ENCODE measurements at regions not wholly inside any gene's neighbourhood (a gene's known extent, or its start where the extent isn't known, plus 50 kb on each side); places are given as distances from the start of the nearest gene placed in this dataset.
"Not testable (repeated sequence)": the region's sequence is repeated elsewhere in the genome, so short reads cannot be mapped to it uniquely, and the experiment has no call there.

DNA sequence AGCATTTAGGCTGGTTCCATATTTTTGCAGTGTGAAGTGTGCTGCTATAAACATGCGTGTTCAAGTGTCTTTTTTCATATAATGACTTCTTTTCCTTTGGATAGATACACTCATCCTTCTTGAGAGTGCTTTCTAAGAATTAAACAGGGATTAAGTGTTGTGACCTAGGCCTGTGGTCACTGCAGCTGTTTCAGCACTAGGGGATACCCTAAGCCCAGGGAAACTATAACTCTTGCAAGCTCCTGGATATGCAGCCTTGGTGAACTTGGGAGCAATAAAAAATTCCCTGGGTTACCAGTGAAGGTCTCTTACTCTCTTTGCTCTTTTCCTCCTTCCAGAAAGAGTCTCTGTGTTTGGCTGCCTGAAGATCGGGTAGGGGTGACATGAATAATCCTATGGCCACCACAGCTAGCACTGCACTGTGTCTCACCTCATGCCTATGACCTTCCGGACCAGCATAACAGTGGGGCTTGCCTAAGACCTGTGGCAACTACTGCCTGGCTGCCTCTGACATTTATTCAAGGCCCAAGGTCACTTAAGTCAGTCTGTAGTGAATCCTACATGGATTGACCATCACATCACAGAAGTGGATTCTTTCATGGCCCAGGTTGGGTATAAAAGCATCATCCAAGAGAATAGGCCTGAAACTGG is 799.7 kb downstream of the DACH1 start:
- no peak for DNase-seq

DNA sequence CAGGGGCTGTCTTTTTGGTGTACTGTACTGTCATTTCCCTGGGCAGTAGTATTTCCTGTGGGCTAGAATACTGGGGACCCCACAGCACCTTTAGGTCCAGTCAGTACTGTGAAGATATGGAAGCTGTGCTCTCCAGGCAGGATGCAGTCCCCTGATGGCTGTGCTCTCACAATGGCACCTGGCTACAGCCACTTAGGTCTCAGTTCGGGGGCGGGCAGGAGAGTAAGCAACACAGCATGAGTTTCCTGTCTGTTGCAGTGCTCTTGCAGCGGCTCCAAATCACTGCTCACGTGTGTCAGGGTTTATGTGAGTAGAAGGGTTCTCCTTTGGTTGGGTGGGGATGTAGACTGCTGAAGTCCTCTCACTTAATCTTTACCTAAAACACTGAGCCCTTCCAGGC is 810.4 kb downstream of the DACH1 start:
- DNase-seq = no peak

DNA sequence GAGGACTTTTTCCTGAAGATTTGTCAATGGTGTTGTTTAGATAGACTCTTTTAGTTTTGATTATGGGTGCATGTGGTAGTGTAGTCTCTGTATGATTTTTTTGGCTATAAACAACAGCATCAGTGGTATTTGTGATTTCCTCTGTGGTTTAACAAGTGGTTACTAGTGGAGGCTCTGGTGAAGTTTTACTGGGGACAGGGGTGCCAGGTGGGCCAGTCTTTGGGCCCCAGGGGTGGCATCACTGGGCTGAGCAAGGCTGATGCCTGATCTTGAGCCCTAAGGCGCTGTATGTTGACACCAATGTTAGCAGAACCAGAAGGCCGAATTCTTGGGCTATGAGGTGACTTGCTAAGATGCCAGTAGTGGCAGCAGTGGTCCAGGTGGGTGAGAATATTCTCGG is 811.4 kb downstream of the DACH1 start:
- no peak for DNase-seq

DNA sequence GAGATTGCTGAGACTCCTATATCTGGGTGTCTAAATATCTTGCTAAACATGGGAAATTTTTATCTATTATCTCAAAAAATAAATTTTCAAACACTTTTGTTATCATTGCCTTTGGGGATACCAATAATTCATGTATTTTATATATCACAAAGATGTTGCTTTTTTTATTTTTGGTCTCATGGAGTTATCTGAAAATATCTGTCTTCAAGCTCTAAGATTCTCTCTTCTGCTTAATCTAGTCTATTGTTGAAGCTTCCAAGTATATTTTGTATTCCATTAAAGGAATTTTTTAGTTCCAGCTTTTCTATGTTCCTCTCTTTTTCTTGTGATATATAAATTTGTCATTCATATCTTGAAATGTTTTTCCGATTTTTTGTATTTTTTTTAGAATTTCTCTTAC is 812.0 kb downstream of the DACH1 start:
- no peak for DNase-seq

DNA sequence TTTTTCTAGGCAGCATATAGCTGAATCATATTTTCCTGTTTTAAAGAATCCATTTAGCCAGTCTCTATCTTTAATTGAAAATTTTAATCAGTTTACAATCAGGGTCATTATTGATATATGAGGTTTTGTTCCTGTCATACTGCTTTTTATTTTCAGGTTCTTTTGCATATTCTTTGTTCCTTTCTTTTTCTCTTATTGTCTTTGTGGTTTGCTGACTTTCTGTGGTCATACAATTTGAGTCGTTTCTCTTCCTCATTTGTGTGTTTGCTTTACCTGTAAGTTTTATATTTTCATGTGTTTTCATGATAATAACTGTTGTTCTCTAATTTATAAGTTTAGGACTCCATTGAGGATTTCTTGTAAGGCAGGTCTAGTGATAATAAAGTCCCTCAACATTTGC is 812.6 kb downstream of the DACH1 start:
- no peak for DNase-seq

DNA sequence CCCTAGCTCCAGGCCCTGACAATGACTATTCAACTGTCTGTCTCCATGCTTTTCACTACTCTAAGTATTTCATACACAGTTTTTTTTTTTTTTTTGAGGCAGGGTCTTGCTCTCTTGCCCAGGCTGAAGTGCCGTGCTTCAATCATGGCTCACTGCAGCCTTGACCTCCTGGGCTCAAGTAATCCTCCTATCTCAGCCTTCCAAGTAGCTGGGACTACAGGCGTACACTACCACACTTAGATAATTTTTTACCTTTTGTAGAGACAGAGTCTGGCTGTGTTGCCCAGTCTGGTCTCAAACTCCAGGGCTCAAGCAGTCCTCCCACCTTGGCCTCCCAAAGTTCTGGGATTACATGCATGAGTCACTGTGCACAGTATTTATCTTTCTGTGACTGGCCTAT is 815.4 kb downstream of the DACH1 start:
- DNase-seq = no peak

DNA sequence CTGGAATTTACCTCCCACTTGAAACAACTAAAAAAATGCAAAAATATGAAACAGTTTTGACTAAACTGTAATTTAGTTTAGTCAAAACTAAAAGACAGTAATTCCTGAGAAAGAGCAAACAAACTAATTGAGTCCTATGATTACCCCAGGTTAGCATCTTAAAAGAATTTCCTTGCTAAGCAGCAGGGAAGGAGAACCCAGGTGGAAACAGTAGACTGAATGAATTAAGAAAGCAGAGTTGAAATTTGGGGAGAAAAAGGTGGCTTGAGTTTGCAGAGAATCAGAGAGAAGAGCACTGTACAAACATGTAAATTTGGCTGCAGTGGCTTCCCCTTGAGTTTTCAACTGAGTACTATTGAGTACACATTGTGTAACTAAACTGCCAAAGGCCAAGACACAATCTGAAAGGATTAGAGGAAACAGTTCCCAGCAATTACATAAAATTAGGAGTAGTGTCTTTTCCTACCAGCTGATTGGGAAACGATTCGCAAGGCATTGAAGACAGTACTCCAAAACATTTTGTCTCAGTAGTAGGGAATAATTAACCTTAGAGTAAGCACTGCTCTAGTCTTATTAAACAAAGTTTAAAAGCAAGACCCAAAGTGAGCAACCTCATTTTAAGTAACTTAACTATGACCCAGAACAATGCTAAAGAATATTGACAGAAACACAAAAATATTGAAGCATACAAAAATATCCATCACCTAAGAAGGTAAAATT is 820.5 kb downstream of the DACH1 start:
- DNase-seq = no peak

DNA sequence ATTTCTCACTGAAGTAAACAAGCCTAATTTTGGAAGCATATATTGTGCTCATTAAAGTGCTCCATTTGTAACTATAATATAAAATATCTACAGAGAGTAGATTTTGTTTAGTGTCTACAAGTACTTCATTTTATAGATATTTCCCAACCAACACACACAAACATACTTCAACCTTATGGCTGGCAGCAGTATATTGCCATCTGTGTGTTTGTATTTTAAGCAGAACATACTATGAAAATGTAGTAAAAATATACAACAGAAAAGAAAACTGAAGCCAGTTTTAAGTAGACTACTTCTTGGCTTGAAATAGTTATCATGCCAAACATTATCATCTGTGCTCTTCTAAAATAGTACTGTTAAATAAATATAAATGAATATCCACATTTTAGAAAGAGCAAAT is 821.9 kb downstream of the DACH1 start:
- DNase-seq = no peak

DNA sequence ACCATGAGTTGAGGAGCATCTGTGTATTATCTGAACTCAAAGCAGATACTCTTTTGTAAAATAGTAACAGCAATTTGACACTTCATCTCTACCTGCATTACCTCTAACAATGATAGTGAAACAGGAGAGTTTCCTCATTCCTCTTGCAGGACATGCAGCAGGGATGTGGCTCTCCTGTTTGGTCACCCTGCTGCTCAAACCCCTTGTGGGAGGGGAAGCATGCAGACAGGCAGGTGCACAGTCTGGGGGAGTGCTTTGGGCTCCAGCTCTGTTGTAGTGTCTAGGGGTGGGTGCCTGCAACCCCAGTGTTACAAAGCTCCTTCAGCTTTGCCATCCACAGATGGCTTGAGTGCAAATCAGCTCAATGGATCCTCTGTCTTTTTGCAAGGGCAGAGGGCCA is 827.6 kb downstream of the DACH1 start:
- DNase-seq = no peak

DNA sequence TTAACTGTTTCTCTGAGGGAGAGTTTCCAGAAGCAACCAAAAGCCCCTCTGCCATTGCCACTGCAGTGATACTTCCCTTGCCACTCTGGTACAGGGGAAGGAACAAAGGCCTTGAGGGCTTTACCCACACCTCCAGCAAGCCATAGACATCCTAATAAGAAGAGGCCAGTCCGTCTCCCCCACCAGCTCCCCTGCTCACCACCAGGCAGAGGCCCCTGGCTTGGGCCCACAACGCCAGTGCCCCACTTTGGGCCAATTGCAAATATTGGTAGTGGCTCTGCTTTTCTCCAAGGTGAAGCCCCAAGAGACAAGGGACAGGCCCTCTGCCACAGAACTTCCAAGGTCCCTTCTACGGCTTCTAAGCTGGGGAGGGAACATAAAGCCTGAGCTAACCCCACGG is 833.0 kb downstream of the DACH1 start:
- DNase-seq = no peak

DNA sequence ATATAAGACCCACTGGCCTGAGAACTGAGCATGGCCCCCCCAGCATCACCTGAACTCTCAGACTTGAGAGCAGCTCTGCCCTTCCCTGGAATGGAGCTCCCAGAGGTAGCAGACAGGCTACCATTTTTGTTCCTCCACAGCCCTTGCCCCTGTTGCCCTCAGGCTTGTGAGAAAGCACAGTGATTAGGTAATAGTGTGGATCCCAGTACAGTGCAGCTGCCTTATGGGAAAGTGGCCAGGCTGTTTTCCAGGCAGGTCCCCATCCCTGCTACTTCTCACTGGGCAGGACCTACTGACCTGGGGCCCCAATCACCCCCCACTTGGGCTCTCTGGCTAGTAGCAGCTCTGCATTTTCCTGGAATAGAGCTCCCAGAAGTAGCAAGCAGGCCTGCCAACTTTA is 834.0 kb downstream of the DACH1 start:
- DNase-seq = no peak

DNA sequence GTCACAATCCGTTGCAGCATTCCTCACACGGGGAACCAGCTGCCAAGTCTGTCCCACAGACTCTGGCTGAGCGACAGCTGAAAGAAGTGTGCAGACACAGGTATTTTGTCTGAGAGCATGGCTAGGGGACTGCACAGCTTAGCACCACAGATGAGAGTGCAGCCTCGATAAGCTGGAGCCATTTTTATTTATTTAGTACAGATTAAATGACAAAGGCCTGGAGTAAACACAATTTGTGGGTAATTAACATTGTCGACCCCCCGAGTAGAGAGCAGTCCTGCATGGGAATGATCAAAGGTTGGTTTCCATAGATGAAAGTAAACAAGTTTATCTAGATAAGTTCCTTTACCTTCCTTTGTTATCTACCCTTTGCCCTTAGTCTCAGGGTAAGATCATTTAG is 836.2 kb downstream of the DACH1 start:
- DNase-seq = no peak

DNA sequence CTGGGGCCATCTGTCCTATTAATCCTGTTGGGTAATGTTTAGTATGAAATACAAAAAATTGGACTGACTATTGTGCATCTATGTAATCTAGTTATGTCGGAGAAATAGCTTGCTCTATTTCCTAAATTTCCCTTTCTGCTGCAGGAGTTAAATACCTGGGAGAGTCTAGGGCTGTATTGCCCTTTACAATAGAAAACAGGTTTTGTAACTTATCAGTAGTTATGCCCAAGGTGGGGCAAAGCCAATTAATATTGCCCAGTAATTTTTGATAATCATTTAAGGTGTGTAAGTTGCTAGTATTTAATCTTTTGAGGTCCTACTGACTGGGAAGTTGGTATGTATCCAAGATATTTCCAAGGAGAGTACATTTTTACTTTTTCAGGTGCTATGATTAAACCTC is 838.1 kb downstream of the DACH1 start:
- DNase-seq = no peak

DNA sequence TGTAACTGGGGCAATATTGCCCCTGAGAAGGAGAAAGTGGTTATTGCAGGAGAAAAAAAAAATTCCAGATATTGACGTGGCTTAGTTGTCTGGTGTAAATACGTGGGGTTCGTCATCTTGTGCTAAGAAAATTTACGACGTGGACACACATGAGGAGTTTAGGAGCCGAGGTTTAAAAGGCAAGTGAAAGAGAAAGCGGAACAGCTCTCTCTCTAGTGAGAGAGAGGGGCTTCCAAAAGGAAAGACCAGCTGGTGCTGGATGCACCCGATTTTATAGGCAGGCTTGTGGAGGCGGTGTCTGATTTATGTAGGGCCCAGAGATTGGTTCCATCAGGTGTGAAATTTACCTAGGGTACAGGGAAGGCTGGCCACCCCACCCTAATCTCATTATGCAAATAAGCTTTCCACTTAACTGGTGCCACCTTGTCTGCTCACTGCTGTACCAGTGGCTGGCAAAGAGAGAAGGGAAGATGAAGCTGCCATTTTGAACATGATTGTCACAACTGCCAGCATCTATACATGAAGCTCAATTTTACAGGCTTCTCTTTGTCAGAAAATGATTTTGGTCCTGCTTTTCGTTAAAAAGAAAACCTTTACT is 845.1 kb downstream of the DACH1 start:
- DNase-seq = no peak

DNA sequence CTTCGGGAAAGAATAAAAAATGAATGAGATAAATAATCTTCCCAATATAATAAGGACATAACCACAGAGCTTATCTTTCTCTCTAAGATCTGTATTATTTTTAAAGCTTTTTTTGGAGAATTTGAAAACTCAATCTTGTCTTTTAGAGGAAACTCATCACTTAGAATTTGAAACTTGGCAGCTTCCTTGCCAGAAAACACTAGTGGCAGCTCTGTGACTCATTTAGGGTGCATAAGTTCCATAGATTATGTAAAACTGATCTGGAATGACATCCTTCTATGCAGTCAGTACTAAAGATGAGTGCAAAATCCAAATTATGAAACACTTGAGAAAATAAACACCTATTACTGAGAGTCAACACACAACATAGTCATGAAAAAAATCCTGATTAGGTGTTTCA is 848.0 kb downstream of the DACH1 start:
- no peak for DNase-seq

DNA sequence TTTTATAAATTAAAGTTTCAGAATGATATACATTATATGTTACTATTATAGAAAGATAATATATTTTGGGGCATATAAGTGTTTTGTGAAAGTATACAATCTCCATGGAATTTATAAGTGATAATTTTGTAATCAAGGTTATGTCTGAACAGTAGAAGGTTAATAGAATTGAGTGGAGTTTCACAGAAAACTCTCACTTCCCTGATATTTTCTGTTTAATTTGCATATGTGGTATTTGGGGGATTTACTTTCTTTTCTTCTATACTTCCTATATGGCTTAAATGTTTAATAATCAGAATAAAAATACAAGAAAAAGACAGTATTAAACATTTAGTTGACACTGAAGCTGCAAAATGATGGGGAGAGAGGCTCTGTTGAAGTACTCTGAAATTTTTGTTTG is 848.5 kb downstream of the DACH1 start:
- DNase-seq = no peak

DNA sequence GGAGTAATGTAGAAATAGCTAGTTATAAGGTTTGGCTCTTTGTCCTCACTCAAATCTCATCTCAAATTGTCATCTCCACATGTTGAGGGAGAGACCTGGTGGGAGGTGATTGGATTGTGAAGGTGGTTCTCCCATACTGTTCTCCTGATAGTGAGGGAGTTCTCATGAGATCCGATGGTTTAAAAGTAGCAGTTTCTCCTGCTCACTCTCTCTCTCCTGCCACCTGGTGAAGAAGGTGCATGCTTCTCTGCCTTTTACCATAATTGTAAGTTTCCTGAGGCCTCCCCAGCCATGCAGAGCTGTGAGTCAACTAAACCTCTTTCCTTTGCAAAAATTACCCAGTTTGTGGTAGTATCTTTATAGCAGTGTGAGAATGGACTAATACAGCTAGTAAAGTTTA is 849.4 kb downstream of the DACH1 start:
- no peak for DNase-seq

DNA sequence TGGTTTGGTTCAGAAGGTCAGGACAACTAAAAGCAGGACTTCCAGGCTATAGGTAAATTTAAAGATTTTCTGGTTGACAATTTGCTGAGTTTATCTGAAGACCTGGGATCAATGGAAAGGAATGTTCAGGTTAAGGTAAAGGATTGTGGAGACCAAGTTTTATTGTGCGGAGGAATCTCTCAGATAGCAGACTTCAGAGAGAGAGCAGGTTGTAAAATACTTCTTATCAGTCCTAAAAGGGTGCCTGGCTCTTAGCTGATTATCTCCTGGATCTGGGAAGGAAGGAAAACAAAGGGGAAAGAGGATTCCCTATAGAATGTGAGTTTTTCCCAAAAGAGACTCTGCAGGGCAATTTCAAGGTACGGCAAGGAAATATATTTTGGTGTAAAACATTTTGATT is 851.5 kb downstream of the DACH1 start:
- no peak for DNase-seq

DNA sequence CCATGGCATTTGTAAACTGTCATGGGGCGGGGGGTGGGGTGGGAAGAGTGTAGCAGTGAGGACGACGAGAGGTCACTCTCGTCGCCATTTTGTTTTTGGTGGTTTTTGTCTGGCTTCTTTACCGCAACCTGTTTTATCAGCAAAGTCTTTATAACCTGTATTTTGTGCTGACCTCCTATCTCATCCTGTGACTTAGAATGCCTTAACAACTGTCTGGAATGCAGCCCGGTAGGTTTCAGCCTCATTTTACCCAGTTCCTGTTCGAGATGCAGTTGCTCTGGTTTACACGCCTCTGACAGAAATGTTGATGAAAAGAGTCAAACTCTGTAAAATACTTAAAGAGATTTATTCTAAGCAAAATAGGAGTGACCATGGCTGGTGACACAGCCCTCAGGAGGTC is 852.0 kb downstream of the DACH1 start:
- no peak for DNase-seq

DNA sequence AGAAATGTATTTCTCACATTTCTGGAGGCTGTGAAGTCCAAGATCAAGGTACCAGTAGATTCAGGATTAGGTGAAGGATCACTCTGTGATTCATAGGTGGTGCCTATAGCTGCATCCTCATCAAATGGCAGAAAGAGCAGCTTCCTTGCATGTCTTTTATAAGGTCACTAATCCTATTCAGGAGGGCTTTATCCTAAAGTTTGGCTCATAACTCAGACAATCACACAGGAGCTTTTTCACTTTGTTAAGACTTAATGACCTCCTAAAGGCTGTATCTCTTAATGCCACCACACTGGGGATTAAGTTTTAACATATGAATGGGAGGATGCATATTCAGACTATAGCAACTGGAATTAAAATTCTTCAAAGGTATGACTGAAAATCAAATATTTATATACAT is 861.1 kb downstream of the DACH1 start:
- DNase-seq = no peak

DNA sequence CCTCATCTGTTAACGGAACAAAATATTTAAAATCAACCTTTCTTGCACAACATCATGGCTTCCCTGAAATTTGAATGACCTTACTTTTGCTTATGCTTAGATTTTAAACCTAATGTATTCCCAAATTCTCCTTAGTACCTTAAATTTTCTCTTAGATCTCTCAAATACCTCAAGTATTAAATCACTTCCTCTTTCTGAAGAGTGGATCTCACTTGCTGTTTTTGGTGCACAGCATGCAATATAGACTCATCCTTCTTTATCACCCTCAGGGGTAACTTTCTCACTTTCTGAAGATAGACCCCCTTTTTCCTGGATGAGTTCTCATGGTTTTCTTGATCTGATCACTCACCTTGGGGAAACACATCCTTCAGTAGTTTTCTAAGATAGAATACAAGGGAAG is 871.7 kb downstream of the DACH1 start:
- no peak for DNase-seq

DNA sequence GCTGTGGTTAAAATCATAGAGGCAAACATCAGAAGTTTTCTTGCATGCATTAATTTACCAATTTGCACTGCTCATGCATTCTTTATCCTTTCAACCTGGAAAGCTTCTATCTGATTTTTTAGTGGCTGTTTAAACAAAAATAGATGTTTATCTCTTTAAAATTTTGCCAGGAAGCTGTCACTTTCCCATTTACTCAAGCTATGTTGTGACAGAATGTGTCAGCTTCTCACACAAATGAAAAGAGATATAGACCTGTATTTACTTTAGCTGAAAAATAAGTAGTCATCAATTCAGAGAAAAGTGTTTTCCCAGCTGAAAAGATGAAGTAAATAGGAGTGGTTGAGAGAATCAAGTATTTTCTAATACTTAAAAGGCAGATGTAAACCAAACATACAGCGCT is 872.8 kb downstream of the DACH1 start:
- DNase-seq = no peak

DNA sequence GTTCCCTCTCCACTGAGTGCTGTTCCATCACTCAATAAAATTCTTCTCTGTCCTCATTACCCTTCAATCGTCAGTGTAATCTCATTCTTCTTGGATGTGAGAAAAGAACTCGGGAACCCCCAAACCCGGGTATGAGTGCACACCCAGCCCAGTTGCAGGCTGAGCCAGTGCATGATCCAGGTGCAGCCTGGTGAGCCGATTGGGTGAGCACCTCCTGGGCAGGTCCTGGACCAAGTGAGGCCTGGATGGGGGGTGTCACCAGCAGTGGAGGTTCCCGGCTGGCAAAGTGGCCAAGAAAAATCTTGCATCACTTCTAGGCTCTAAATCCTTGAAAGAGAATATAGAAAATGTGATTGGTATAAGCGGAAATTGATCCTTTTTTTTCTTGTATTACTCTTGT is 878.8 kb upstream of the KLHL1 start:
- no peak for DNase-seq

DNA sequence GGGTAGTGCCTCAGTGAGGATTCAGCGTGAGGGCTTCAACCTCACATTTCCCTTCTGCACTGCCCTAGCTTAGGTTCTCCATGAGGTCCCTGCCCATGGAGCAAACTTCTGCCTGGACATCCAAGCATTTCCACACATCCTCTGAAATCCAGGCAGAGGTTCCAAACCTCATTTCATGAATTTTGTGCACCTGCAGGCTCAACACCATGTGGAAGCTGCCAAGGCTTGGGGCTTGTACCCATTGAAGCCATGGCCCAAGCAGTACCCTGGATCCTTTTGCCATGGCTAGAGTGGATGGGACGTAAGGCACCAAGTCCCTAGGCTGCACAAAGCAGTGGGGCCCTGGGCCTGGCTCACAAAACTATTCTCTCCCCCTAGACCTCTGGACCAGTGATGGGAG is 877.1 kb upstream of the KLHL1 start:
- DNase-seq = no peak

DNA sequence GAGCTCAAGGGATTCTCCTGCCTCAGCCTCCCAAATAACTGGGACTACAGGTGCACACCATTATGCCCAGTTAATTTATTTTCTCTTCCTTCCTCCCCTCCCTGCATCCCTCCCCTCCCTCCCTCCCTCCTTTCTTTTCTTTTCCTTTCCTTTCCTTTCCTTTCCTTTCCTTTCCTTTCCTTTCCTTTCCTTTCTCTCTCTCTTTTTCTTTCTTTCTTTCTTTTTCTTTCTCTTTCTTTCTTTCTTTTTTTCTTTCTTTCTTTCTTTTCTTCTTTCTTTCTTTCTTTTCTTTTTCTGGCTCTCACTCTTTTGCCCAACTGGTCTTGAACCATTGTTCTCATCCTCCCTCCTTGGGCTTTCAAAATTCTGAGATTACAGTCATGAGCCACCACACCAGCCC is 873.0 kb upstream of the KLHL1 start:
- DNase-seq = not testable (repeated sequence)
